ENCODE measurements at regions not wholly inside any gene's neighbourhood (a gene's known extent, or its start where the extent isn't known, plus 50 kb on each side); places are given as distances from the start of the nearest gene placed in this dataset.

DNA sequence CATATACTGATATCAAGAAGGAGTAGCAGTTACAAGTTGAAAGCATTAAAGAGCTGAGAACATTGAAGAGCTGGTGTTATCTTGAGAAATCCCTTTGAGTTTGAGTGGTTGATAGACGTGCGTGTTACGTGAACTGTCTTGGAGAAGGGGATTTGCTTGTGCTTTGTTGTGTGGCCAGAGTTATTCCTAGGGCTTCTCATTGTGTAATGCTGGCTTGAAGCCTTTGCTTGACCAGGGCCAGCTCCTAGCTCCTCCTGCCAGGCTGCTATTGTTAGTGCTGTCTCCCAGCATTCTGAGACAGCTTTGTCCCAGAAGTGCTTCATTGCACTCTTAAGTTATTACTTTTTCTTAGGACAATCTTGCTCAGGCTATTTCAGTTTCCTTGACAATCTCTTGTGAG is 116.2 kb upstream of the KCNK2 start:
- Histone ChIP-seq H3K9ac (no peak overlapping the region), H3K36me3 (no peaks in the 10 kb centered on the region), H3K27me3 (no peaks in the 10 kb centered on the region), H3K4me1 (peaks cover 12% of the 10 kb centered on the region), H3K4me2 (peak overlapping the region; percentile 0), H2AFZ (replicated peaks) (peak overlapping the region; percentile 86), H3K79me2 (ENCODE audit: low read depth) (no peaks in the 10 kb centered on the region), H4K20me1 (ENCODE audit: low read depth) (no peaks in the 10 kb centered on the region), H3K27ac (no peak overlapping the region), H3K4me3 (no peak overlapping the region), H3K9me3 (ENCODE audit: low read depth) (no peaks in the 10 kb centered on the region), H3F3A (ENCODE audit: low read depth) (no peaks in the 10 kb centered on the region)
- H3K27me3 Mint-ChIP-seq (ENCODE audit: insufficient read depth, low read depth), result no peaks in the 10 kb centered on the region
- no peak overlapping the region for H3K4me3 Mint-ChIP-seq
- H3K9me3 Mint-ChIP-seq, result peaks cover 1% of the 10 kb centered on the region
- no peaks in the 10 kb centered on the region for H3K36me3 Mint-ChIP-seq
- TF ChIP-seq EZH2 (IDR thresholded peaks at IDR 0.05), result no peak
- no peak for TF ChIP-seq EZH2phosphoT487 (IDR thresholded peaks at IDR 0.05)
- TF ChIP-seq, protein P1, sequence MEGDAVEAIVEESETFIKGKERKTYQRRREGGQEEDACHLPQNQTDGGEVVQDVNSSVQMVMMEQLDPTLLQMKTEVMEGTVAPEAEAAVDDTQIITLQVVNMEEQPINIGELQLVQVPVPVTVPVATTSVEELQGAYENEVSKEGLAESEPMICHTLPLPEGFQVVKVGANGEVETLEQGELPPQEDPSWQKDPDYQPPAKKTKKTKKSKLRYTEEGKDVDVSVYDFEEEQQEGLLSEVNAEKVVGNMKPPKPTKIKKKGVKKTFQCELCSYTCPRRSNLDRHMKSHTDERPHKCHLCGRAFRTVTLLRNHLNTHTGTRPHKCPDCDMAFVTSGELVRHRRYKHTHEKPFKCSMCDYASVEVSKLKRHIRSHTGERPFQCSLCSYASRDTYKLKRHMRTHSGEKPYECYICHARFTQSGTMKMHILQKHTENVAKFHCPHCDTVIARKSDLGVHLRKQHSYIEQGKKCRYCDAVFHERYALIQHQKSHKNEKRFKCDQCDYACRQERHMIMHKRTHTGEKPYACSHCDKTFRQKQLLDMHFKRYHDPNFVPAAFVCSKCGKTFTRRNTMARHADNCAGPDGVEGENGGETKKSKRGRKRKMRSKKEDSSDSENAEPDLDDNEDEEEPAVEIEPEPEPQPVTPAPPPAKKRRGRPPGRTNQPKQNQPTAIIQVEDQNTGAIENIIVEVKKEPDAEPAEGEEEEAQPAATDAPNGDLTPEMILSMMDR (IDR thresholded peaks at IDR 0.05), result no peak
- H3K27ac Mint-ChIP-seq, result peak overlapping the region; percentile 11
- peaks cover 18% of the 10 kb centered on the region for H3K4me1 Mint-ChIP-seq
- DNase-seq (ENCODE audit: low spot score), result peak; percentile 57

DNA sequence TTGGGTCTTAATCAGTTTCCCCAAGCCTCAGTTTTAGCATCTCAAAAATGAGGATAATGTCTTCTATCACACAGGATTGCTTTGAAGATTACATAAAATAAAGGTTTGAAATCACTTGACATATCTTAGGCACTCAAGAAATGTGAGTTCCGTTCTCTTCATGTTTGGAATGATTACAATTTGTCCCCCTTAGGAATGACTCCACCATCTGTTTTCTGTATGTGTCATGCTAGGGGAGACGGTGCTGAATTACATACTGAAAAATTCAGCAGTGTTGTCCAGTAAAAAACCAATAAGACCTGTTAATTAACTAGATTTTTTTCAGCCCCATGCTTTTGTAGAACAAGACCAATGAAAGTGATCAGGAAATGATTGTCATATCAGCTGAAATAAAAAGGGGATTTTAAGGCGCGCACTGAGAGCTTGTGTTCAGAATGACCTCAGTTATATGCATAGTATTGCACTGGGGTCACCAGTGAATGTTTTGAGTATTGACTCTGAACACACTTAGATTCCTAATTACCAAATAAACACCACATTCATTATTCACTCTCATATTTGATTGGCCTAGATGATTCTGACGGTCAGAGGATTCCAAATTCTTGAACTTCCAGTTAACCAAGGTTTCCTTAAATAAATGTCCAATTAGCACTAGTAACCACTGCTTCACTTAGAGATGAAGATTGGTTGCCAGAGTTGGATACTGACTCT is 114.5 kb upstream of the KCNK2 start:
- H3K4me3 Mint-ChIP-seq, result no peak overlapping the region
- H3K27ac Mint-ChIP-seq, result no peak overlapping the region
- peaks cover 18% of the 10 kb centered on the region for H3K4me1 Mint-ChIP-seq
- TF ChIP-seq EZH2phosphoT487 (IDR thresholded peaks at IDR 0.05), result no peak
- TF ChIP-seq EZH2 (IDR thresholded peaks at IDR 0.05), result no peak
- TF ChIP-seq, protein P1 (IDR thresholded peaks at IDR 0.05), result no peak
- DNase-seq (ENCODE audit: low spot score), result no peak
- Histone ChIP-seq H3K9ac (no peak overlapping the region), H3K9me3 (ENCODE audit: low read depth) (no peaks in the 10 kb centered on the region), H2AFZ (replicated peaks) (no peak overlapping the region), H3K36me3 (no peaks in the 10 kb centered on the region), H3K4me1 (peaks cover 12% of the 10 kb centered on the region), H3K27me3 (no peaks in the 10 kb centered on the region), H3K27ac (no peak overlapping the region), H4K20me1 (ENCODE audit: low read depth) (no peaks in the 10 kb centered on the region), H3K4me2 (no peak overlapping the region), H3K4me3 (no peak overlapping the region), H3K79me2 (ENCODE audit: low read depth) (no peaks in the 10 kb centered on the region), H3F3A (ENCODE audit: low read depth) (no peaks in the 10 kb centered on the region)
- no peaks in the 10 kb centered on the region for H3K27me3 Mint-ChIP-seq (ENCODE audit: insufficient read depth, low read depth)
- no peaks in the 10 kb centered on the region for H3K36me3 Mint-ChIP-seq
- peaks cover 1% of the 10 kb centered on the region for H3K9me3 Mint-ChIP-seq

DNA sequence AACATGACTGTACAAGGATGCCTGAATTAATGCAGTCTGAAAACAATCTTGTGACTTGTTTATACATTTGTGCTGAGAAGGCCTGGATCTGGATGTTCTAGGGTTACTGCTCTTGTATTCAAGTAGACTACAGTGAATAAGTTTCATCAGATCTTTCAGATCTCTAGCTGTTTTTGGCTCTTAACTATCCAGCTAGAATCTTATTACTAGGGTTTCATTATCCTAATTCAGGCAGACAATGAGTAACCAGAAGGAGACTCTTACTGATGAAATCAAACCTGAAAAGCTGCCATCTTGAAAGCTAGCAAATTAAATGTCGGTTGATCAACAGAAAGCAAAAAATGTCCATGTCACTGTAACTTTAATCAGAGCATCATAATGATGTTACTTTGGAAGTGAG is 112.5 kb upstream of the KCNK2 start:
- Histone ChIP-seq H2AFZ (replicated peaks) (no peak overlapping the region), H3F3A (ENCODE audit: low read depth) (no peaks in the 10 kb centered on the region), H3K4me2 (no peak overlapping the region), H3K27ac (no peak overlapping the region), H3K4me3 (no peak overlapping the region), H3K9ac (no peak overlapping the region), H4K20me1 (ENCODE audit: low read depth) (no peaks in the 10 kb centered on the region), H3K4me1 (peaks cover 21% of the 10 kb centered on the region), H3K36me3 (no peaks in the 10 kb centered on the region), H3K79me2 (ENCODE audit: low read depth) (no peaks in the 10 kb centered on the region), H3K27me3 (no peaks in the 10 kb centered on the region), H3K9me3 (ENCODE audit: low read depth) (no peaks in the 10 kb centered on the region)
- no peaks in the 10 kb centered on the region for H3K36me3 Mint-ChIP-seq
- no peak overlapping the region for H3K27ac Mint-ChIP-seq
- no peak for DNase-seq (ENCODE audit: low spot score)
- peaks cover 1% of the 10 kb centered on the region for H3K9me3 Mint-ChIP-seq
- no peaks in the 10 kb centered on the region for H3K27me3 Mint-ChIP-seq (ENCODE audit: insufficient read depth, low read depth)
- peaks cover 24% of the 10 kb centered on the region for H3K4me1 Mint-ChIP-seq
- H3K4me3 Mint-ChIP-seq, result no peak overlapping the region
- TF ChIP-seq, protein P1 (IDR thresholded peaks at IDR 0.05), result no peak
- TF ChIP-seq EZH2phosphoT487 (IDR thresholded peaks at IDR 0.05), result no peak
- TF ChIP-seq EZH2 (IDR thresholded peaks at IDR 0.05), result no peak
